Keratinocyte (primary cell): ENCODE measurements at regions not wholly inside any gene's neighbourhood (a gene's known extent, or its start where the extent isn't known, plus 50 kb on each side); places are given as distances from the start of the nearest gene placed in this dataset.

Source experiments
- DNase-seq: peaks from one replicate; pipeline ENCODE4 v3.0.0-alpha.2; 2011; ENCODE audit warnings: low read depth, missing footprints, low spot score
- FAIRE-seq: peaks from 2 replicates; lab custom pipeline; 2011; peaks lifted over from hg19 to GRCh38; lab: Jason Lieb, UNC
- H2AFZ ChIP-seq: 2 replicates; pipeline ENCODE4 v1.6.0; 2012; ENCODE audit warnings: low read length, control low read depth, inconsistent platforms; ENCODE audit not compliant: control insufficient read depth
- H3K27ac ChIP-seq: 2 replicates; pipeline ENCODE4 v1.5.1; 2011; ENCODE audit warnings: low read length; ENCODE audit not compliant: control insufficient read depth, insufficient read depth
- H3K27me3 ChIP-seq: 3 replicates; pipeline ENCODE4 v1.6.0; 2011; ENCODE audit warnings: low read length; ENCODE audit not compliant: control insufficient read depth, insufficient read depth; ENCODE audit errors: extremely low read depth
- H3K36me3 ChIP-seq, 2 experiments: 2 replicates in 1 of 2; 3 replicates in 1 of 2; pipeline ENCODE4 v1.5.1; 2011; ENCODE audit warnings: low read length in 2 of 2, mild to moderate bottlenecking in 1 of 2; ENCODE audit not compliant: control insufficient read depth in 2 of 2, insufficient read depth in 2 of 2; ENCODE audit errors: extremely low read depth in 1 of 2
- H3K4me1 ChIP-seq: 3 replicates; pipeline ENCODE4 v1.5.1; 2011; ENCODE audit warnings: low read length; ENCODE audit not compliant: control insufficient read depth, insufficient read depth; ENCODE audit errors: extremely low read depth
- H3K4me2 ChIP-seq: 3 replicates; pipeline ENCODE4 v1.6.0; 2011; ENCODE audit warnings: low read depth, low read length; ENCODE audit not compliant: control insufficient read depth, insufficient read depth; ENCODE audit errors: extremely low read depth
- H3K4me3 ChIP-seq, 3 experiments: fragments of 200-600 bp in 1 of 3; sonication (generic) in 1 of 3; 2 replicates in 2 of 3; 3 replicates in 1 of 3; pipeline ENCODE4 v1.5.1; 2011 to 2016; ENCODE audit warnings: low read length in 3 of 3, mild to moderate bottlenecking in 3 of 3, control low read depth in 2 of 3, inconsistent platforms in 1 of 3, low read depth in 1 of 3, mixed read lengths in 1 of 3, mixed run types in 1 of 3, moderate library complexity in 1 of 3; ENCODE audit not compliant: control insufficient read depth in 2 of 3, insufficient read depth in 2 of 3; ENCODE audit errors: extremely low read depth in 1 of 3
- H3K79me2 ChIP-seq: 2 replicates; pipeline ENCODE4 v1.6.0; 2012; ENCODE audit warnings: low read length; ENCODE audit not compliant: control insufficient read depth, insufficient read depth
- H3K9ac ChIP-seq: 3 replicates; pipeline ENCODE4 v1.6.0; 2011; ENCODE audit warnings: low read length; ENCODE audit not compliant: control insufficient read depth, insufficient read depth; ENCODE audit errors: extremely low read depth
- H3K9me1 ChIP-seq: 3 replicates; pipeline ENCODE4 v1.6.0; 2011; ENCODE audit warnings: low read length; ENCODE audit not compliant: control insufficient read depth, insufficient read depth; ENCODE audit errors: extremely low read depth
- H3K9me3 ChIP-seq: 2 replicates; pipeline ENCODE4 v1.5.1; 2012; ENCODE audit warnings: low read depth, low read length; ENCODE audit not compliant: control insufficient read depth
- H4K20me1 ChIP-seq: 3 replicates; pipeline ENCODE4 v1.6.0; 2011; ENCODE audit warnings: low read length; ENCODE audit not compliant: control insufficient read depth, insufficient read depth; ENCODE audit errors: extremely low read depth
- CTCF ChIP-seq, 3 experiments: IDR thresholded peaks in 1 of 3; conservative IDR thresholded peaks in 1 of 3; optimal IDR thresholded peaks in 1 of 3; 2 replicates in 2 of 3; 3 replicates in 1 of 3; pipeline versions ENCODE3 to v1.5.1; 2011; ENCODE audit warnings: low read length in 3 of 3, mild to moderate bottlenecking in 3 of 3, moderate library complexity in 2 of 3, control low read depth in 1 of 3, inconsistent platforms in 1 of 3; ENCODE audit not compliant: insufficient read depth in 2 of 3; ENCODE audit errors: extremely low read depth in 1 of 3
- EZH2 ChIP-seq: IDR thresholded peaks from one replicate; pipeline ENCODE4 v1.6.1; 2012; ENCODE audit warnings: inconsistent platforms, mild to moderate bottlenecking, low read length, moderate library complexity
- dilution Hi-C: fragments of 300-500 bp; cut with MboI; formaldehyde crosslinking; loops from one replicate; pipeline ENCODE4 v1.7.0; 2020; ENCODE audit warnings: low sequenced_read_pairs; ENCODE audit not compliant: extremely low pct_ligation_motif_present

GRCh38 chr4:176479767-176480166 is 160.0 kb downstream of the SPCS3 start:
- Histone ChIP-seq H3K79me2 (no peaks in the 10 kb centered on the region), H3K27me3 (no peaks in the 10 kb centered on the region), H3K9me3 (no peaks in the 10 kb centered on the region), H4K20me1 (no peaks in the 10 kb centered on the region), H3K36me3 (no peaks in the 10 kb centered on the region), H3K9me1 (no peaks in the 10 kb centered on the region), H3K4me1 (no peaks in the 10 kb centered on the region), H2AFZ (no peak overlapping the region), H3K4me3 (no peak overlapping the region), H3K27ac (no peak overlapping the region), H3K4me2 (no peak overlapping the region), H3K9ac (no peak overlapping the region)
- DNase-seq, result no peak
- dilution Hi-C loops, result no loop called here
- no peak for FAIRE-seq
- TF ChIP-seq EZH2 (no peak), CTCF (optimal IDR thresholded peaks at IDR 0.05 in 1 of 3, IDR thresholded peaks at IDR 0.05 in 1 of 3, conservative IDR thresholded peaks at IDR 0.05 in 1 of 3; ENCODE audit: extremely low read depth in 1 of 3, insufficient read depth in 2 of 3, low read length in 3 of 3) (no peak)

GRCh38 chr4:176482972-176483371 is 163.2 kb downstream of the SPCS3 start:
- FAIRE-seq (no peak), DNase-seq (no peak)
- Histone ChIP-seq H3K4me2 (no peak overlapping the region), H4K20me1 (no peaks in the 10 kb centered on the region), H3K9me3 (no peaks in the 10 kb centered on the region), H3K9ac (no peak overlapping the region), H2AFZ (no peak overlapping the region), H3K4me3 (no peak overlapping the region), H3K9me1 (no peaks in the 10 kb centered on the region), H3K27me3 (no peaks in the 10 kb centered on the region), H3K4me1 (no peaks in the 10 kb centered on the region), H3K79me2 (no peaks in the 10 kb centered on the region), H3K36me3 (no peaks in the 10 kb centered on the region), H3K27ac (no peak overlapping the region)
- dilution Hi-C loops, result no loop called here
- TF ChIP-seq CTCF (optimal IDR thresholded peaks at IDR 0.05 in 1 of 3, IDR thresholded peaks at IDR 0.05 in 1 of 3, conservative IDR thresholded peaks at IDR 0.05 in 1 of 3; ENCODE audit: extremely low read depth in 1 of 3, insufficient read depth in 2 of 3, low read length in 3 of 3) (no peak), EZH2 (no peak)
